A549 (cell line): ENCODE measurements at regions not wholly inside any gene's neighbourhood (a gene's known extent, or its start where the extent isn't known, plus 50 kb on each side); places are given as distances from the start of the nearest gene placed in this dataset.

ENCODE experiments used
- ESRRA ChIP-seq: fragments of 150-350 bp; IDR thresholded peaks from 2 replicates; pipeline ENCODE4 v1.6.1; 2014; ENCODE audit warnings: mild to moderate bottlenecking, low read length, borderline replicate concordance
- FOSB ChIP-seq: fragments of 250-450 bp; sonication (Bioruptor Pico); IDR thresholded peaks from 2 replicates; pipeline ENCODE4 v1.5.0; 2020; ENCODE audit warnings: mild to moderate bottlenecking, moderate library complexity
- GATA3 ChIP-seq: IDR thresholded peaks from 2 replicates; pipeline ENCODE4 v1.6.1; 2012; ENCODE audit warnings: borderline replicate concordance
- HOXA7 ChIP-seq: fragments of 250-450 bp; sonication (Bioruptor Pico); IDR thresholded peaks from 2 replicates; pipeline ENCODE4 v1.5.0; 2020; ENCODE audit warnings: mild to moderate bottlenecking, moderate library complexity
- MYC ChIP-seq: IDR thresholded peaks from 2 replicates; pipeline ENCODE4 v1.6.1; 2012; ENCODE audit warnings: mild to moderate bottlenecking, inconsistent platforms, low read length, improper control_type of control experiment, borderline replicate concordance
- NFE2L2 ChIP-seq: fragments of 150-350 bp; conservative IDR thresholded peaks from 2 replicates; pipeline ENCODE4 v1.6.1; 2014; ENCODE audit warnings: low read length
- POLR2A ChIP-seq: IDR thresholded peaks from 2 replicates; pipeline ENCODE4 v1.6.1; 2012; ENCODE audit warnings: mild to moderate bottlenecking, low read length
- ZC3H11A ChIP-seq: fragments of 450-650 bp; IDR thresholded peaks from 2 replicates; pipeline ENCODE4 v1.6.1; 2014; ENCODE audit warnings: antibody characterized with exemption, mild to moderate bottlenecking
- ZFP36 ChIP-seq: fragments of 450-650 bp; IDR thresholded peaks from 2 replicates; pipeline ENCODE4 v1.6.1; 2014; ENCODE audit warnings: borderline replicate concordance; ENCODE audit not compliant: partially characterized antibody
- TF ChIP-seq, protein P1 (sequence below): fragments of >200 bp; sonication (Bioruptor Twin); formaldehyde crosslinking; IDR thresholded peaks from 3 replicates; pipeline ENCODE4 v1.5.1; 2016
- TF ChIP-seq, protein P2 (sequence below): IDR thresholded peaks from 2 replicates; pipeline ENCODE4 v1.6.1; 2012
- TF ChIP-seq, protein P3 (sequence below): IDR thresholded peaks from 2 replicates; pipeline ENCODE4 v1.6.1; 2012
- TF ChIP-seq, protein P4 (sequence below): fragments of 200-600 bp; sonication (generic); IDR thresholded peaks from 2 replicates; pipeline ENCODE4 v1.6.1; 2016; ENCODE audit warnings: antibody characterized with exemption, mild to moderate bottlenecking, moderate library complexity

DNA sequence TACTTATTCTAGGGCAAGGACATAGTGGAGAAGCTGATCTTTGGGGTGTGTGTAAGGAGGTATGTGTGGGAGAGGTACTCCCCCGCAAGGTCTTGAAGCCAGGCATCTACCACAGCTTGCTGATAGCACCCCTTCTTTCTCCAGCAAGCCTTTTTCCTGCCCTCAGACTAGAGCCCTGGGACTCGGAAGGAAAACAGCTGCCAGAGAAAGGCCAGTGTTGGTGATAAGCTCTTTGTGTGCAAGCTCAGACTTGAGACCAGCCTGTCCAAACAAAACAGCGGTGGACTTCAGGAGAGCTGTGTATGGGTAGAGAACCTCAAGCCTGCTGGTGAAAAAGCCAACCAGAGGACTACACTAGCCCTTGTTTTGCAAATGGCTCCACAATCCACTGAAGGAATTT lies 1028.6 kb downstream of the MCTP2 start:
- TF ChIP-seq, protein P1, sequence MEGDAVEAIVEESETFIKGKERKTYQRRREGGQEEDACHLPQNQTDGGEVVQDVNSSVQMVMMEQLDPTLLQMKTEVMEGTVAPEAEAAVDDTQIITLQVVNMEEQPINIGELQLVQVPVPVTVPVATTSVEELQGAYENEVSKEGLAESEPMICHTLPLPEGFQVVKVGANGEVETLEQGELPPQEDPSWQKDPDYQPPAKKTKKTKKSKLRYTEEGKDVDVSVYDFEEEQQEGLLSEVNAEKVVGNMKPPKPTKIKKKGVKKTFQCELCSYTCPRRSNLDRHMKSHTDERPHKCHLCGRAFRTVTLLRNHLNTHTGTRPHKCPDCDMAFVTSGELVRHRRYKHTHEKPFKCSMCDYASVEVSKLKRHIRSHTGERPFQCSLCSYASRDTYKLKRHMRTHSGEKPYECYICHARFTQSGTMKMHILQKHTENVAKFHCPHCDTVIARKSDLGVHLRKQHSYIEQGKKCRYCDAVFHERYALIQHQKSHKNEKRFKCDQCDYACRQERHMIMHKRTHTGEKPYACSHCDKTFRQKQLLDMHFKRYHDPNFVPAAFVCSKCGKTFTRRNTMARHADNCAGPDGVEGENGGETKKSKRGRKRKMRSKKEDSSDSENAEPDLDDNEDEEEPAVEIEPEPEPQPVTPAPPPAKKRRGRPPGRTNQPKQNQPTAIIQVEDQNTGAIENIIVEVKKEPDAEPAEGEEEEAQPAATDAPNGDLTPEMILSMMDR: no peak
- TF ChIP-seq POLR2A: no peak
- TF ChIP-seq, protein P2, sequence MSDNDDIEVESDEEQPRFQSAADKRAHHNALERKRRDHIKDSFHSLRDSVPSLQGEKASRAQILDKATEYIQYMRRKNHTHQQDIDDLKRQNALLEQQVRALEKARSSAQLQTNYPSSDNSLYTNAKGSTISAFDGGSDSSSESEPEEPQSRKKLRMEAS: no peak
- TF ChIP-seq FOSB: no peak
- TF ChIP-seq MYC: no peak
- TF ChIP-seq, protein P3, sequence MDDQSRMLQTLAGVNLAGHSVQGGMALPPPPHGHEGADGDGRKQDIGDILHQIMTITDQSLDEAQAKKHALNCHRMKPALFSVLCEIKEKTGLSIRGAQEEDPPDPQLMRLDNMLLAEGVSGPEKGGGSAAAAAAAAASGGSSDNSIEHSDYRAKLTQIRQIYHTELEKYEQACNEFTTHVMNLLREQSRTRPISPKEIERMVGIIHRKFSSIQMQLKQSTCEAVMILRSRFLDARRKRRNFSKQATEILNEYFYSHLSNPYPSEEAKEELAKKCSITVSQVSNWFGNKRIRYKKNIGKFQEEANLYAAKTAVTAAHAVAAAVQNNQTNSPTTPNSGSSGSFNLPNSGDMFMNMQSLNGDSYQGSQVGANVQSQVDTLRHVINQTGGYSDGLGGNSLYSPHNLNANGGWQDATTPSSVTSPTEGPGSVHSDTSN: no peak
- no peak for TF ChIP-seq GATA3
- TF ChIP-seq, protein P4, sequence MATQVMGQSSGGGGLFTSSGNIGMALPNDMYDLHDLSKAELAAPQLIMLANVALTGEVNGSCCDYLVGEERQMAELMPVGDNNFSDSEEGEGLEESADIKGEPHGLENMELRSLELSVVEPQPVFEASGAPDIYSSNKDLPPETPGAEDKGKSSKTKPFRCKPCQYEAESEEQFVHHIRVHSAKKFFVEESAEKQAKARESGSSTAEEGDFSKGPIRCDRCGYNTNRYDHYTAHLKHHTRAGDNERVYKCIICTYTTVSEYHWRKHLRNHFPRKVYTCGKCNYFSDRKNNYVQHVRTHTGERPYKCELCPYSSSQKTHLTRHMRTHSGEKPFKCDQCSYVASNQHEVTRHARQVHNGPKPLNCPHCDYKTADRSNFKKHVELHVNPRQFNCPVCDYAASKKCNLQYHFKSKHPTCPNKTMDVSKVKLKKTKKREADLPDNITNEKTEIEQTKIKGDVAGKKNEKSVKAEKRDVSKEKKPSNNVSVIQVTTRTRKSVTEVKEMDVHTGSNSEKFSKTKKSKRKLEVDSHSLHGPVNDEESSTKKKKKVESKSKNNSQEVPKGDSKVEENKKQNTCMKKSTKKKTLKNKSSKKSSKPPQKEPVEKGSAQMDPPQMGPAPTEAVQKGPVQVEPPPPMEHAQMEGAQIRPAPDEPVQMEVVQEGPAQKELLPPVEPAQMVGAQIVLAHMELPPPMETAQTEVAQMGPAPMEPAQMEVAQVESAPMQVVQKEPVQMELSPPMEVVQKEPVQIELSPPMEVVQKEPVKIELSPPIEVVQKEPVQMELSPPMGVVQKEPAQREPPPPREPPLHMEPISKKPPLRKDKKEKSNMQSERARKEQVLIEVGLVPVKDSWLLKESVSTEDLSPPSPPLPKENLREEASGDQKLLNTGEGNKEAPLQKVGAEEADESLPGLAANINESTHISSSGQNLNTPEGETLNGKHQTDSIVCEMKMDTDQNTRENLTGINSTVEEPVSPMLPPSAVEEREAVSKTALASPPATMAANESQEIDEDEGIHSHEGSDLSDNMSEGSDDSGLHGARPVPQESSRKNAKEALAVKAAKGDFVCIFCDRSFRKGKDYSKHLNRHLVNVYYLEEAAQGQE: no peak
- no peak for TF ChIP-seq ZC3H11A
- TF ChIP-seq NFE2L2: no peak
- TF ChIP-seq ZFP36: no peak
- no peak for TF ChIP-seq HOXA7
- no peak for TF ChIP-seq ESRRA
